Neuronal stem cell (in vitro differentiated cells): ENCODE measurements at regions not wholly inside any gene's neighbourhood (a gene's known extent, or its start where the extent isn't known, plus 50 kb on each side); places are given as distances from the start of the nearest gene placed in this dataset.

Experiments used
- DNase-seq: peaks from one replicate; pipeline ENCODE4 v3.0.0-alpha.2; 2013; ENCODE audit warnings: low spot score
- H2AFZ ChIP-seq: one replicate; pipeline ENCODE4 v1.6.1; 2013; ENCODE audit warnings: mild to moderate bottlenecking, low read length, inconsistent platforms
- H2AK5ac ChIP-seq: 2 replicates; pipeline ENCODE4 v1.6.1; 2013; ENCODE audit warnings: low read depth, mild to moderate bottlenecking, inconsistent platforms, low read length, moderate library complexity, mixed read lengths
- H2BK120ac ChIP-seq: 2 replicates; pipeline ENCODE4 v1.6.1; 2013; ENCODE audit warnings: low read depth, mild to moderate bottlenecking, inconsistent platforms, low read length, moderate library complexity, mixed read lengths
- H2BK12ac ChIP-seq: one replicate; pipeline ENCODE4 v1.6.1; 2013; ENCODE audit warnings: low read length, inconsistent platforms
- H2BK15ac ChIP-seq: 2 replicates; pipeline ENCODE4 v1.6.1; 2013; ENCODE audit warnings: mild to moderate bottlenecking, low read length, inconsistent platforms, mixed read lengths
- H2BK5ac ChIP-seq: one replicate; pipeline ENCODE4 v1.6.1; 2013; ENCODE audit warnings: inconsistent platforms, mild to moderate bottlenecking, low read length, moderate library complexity
- H3K14ac ChIP-seq: one replicate; pipeline ENCODE4 v1.6.1; 2013; ENCODE audit warnings: low read length, inconsistent platforms
- H3K18ac ChIP-seq: 2 replicates; pipeline ENCODE4 v1.6.1; 2013; ENCODE audit warnings: low read length, inconsistent platforms
- H3K23ac ChIP-seq: 2 replicates; pipeline ENCODE4 v1.6.1; 2013; ENCODE audit warnings: low read depth, mild to moderate bottlenecking, mixed read lengths, low read length, inconsistent platforms; ENCODE audit not compliant: poor library complexity
- H3K27ac ChIP-seq: replicated peaks from 3 replicates; pipeline ENCODE4 v1.5.1; 2013; ENCODE audit warnings: low read length, inconsistent platforms
- H3K27me3 ChIP-seq, 3 experiments: 2 replicates each; pipeline ENCODE4 v1.6.1; 2013; ENCODE audit warnings: low read length in 3 of 3, mild to moderate bottlenecking in 2 of 3, inconsistent platforms in 1 of 3, low read depth in 1 of 3, mixed read lengths in 1 of 3, moderate library complexity in 1 of 3; ENCODE audit not compliant: control insufficient read depth in 3 of 3, insufficient read depth in 3 of 3
- H3K36me3 ChIP-seq, 2 donors: replicated peaks in 1 of 2; 2 replicates each; pipeline ENCODE4 v1.6.1; 2013; ENCODE audit warnings: low read length in 2 of 2; ENCODE audit not compliant: control insufficient read depth in 2 of 2, insufficient read depth in 2 of 2
- H3K4ac ChIP-seq: 2 replicates; pipeline ENCODE4 v1.6.1; 2013; ENCODE audit warnings: inconsistent platforms, mild to moderate bottlenecking, low read length, moderate library complexity
- H3K4me1 ChIP-seq, 2 donors: 1 replicate in 1 of 2; 2 replicates in 1 of 2; pipeline ENCODE4 v1.6.1; 2013; ENCODE audit warnings: low read length in 2 of 2, low read depth in 1 of 2; ENCODE audit not compliant: control insufficient read depth in 2 of 2, insufficient read depth in 1 of 2
- H3K4me2 ChIP-seq: one replicate; pipeline ENCODE4 v1.6.1; 2013; ENCODE audit warnings: mild to moderate bottlenecking, low read length, inconsistent platforms; ENCODE audit not compliant: insufficient read depth, poor library complexity, severe bottlenecking
- H3K4me3 ChIP-seq, 2 donors: 2 replicates each; pipeline ENCODE4 v1.5.1; 2013; ENCODE audit warnings: low read length in 2 of 2, mild to moderate bottlenecking in 2 of 2, inconsistent platforms in 1 of 2, moderate library complexity in 1 of 2
- H3K79me1 ChIP-seq: one replicate; pipeline ENCODE4 v1.6.1; 2013; ENCODE audit warnings: low read depth, mild to moderate bottlenecking, inconsistent platforms, low read length, moderate library complexity
- H3K9ac ChIP-seq: one replicate; pipeline ENCODE4 v1.6.1; 2013; ENCODE audit warnings: mild to moderate bottlenecking, low read depth, low read length, inconsistent platforms; ENCODE audit not compliant: poor library complexity
- H3K9me3 ChIP-seq, 2 donors: replicated peaks in 1 of 2; 2 replicates each; pipeline versions ENCODE3 to v1.6.1; 2013; ENCODE audit warnings: low read length in 2 of 2, mild to moderate bottlenecking in 2 of 2, inconsistent platforms in 1 of 2, low read depth in 1 of 2, mixed read lengths in 1 of 2, moderate library complexity in 1 of 2; ENCODE audit not compliant: control insufficient read depth in 2 of 2, insufficient read depth in 1 of 2
- H4K8ac ChIP-seq: one replicate; pipeline ENCODE4 v1.6.1; 2013; ENCODE audit warnings: low read depth, mild to moderate bottlenecking, inconsistent platforms, low read length, moderate library complexity
- H4K91ac ChIP-seq: one replicate; pipeline ENCODE4 v1.6.1; 2013; ENCODE audit warnings: low read length, low read depth, mild to moderate bottlenecking, inconsistent platforms; ENCODE audit not compliant: poor library complexity
- WGBS, 2 donors: extraction: QIAGEN DNeasy Blood & Tissue Kit; methylation state at CpG; one replicate each; pipeline ENCODE4 v1.1.7; 2013; ENCODE audit warnings: missing lambda C conversion rate in 2 of 2, mixed read lengths in 1 of 2; ENCODE audit not compliant: insufficient read length in 2 of 2, insufficient replicate concordance in 1 of 2; ENCODE audit errors: extremely low coverage in 2 of 2; 5-methylcytosine and 5-hydroxymethylcytosine counted together

DNA sequence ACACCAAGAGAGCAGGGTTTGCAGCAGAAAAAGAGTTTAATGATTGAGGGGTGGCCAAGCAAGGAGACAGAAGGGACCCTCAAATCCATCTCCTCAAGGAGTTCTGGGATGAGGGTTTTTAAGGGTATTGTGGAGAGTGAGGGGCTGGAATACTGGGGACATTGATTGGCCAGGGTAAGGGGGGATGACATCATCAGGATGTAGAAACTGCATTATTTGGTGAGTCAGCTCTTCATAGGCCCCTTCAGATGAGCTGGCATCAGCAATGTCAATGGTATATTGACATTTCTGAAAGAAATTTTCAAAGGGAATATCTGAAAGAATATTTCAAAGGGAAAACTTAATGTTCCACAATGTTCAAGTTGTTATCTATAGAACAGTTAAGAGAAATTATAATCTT is 168.1 kb upstream of the SNX7 start:
- Histone ChIP-seq H3K27ac (no peak overlapping the region), H2AFZ (no peak overlapping the region), H4K91ac (no peak overlapping the region), H3K4me1 (no peaks in the 10 kb centered on the region), H2AK5ac (no peak overlapping the region), H4K8ac (no peak overlapping the region), H3K18ac (no peak overlapping the region), H3K9ac (no peak overlapping the region), H3K27me3 (no peaks in the 10 kb centered on the region), H3K23ac (no peak overlapping the region), H2BK12ac (no peak overlapping the region), H2BK120ac (no peak overlapping the region), H2BK15ac (no peak overlapping the region), H2BK5ac (no peak overlapping the region), H3K9me3 (no peaks in the 10 kb centered on the region), H3K4me2 (no peak overlapping the region), H3K4ac (no peak overlapping the region), H3K79me1 (no peaks in the 10 kb centered on the region), H3K36me3 (no peaks in the 10 kb centered on the region), H3K4me3 (no peak overlapping the region), H3K14ac (no peak overlapping the region)
- DNase-seq: no peak

GRCh38 chr1:98490099-98490498 is 171.4 kb upstream of the SNX7 start:
- WGBS, 2 donors: no CpG with 5 or more reads among the region's 1 CpG
- Histone ChIP-seq H3K4ac (no peak overlapping the region), H2AK5ac (no peak overlapping the region), H3K79me1 (no peaks in the 10 kb centered on the region), H3K4me2 (no peak overlapping the region), H3K14ac (no peak overlapping the region), H3K4me3 (no peak overlapping the region), H4K8ac (no peak overlapping the region), H3K4me1 (no peaks in the 10 kb centered on the region), H3K27me3 (no peaks in the 10 kb centered on the region), H3K18ac (no peak overlapping the region), H2AFZ (no peak overlapping the region), H3K9me3 (no peaks in the 10 kb centered on the region), H4K91ac (no peak overlapping the region), H2BK12ac (no peak overlapping the region), H3K27ac (no peak overlapping the region), H2BK120ac (no peak overlapping the region), H2BK15ac (no peak overlapping the region), H2BK5ac (no peak overlapping the region), H3K23ac (no peak overlapping the region), H3K9ac (no peak overlapping the region), H3K36me3 (no peaks in the 10 kb centered on the region)
- no peak for DNase-seq

DNA sequence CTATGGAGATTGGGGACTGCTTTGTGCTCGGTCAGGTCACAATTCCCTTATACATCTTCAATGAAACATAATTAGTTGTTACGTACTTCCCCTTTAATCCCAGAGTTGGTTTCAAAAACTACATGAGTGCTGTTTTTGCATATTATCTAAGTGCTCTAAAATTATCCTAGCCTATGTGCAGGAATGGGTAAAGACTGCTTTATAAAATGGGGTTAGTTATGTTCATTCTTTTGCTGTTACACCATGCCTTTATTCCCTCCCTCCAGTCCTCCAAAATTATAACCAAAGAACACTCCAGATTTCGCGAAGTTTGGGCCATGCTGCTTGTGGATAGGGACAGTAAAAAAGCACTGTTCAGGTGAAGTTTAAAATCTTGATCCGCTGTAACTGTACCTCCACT is 173.9 kb upstream of the SNX7 start:
- H3K9ac ChIP-seq: no peak overlapping the region
- no peaks in the 10 kb centered on the region for H3K36me3 ChIP-seq
- H3K23ac ChIP-seq: no peak overlapping the region
- H3K18ac ChIP-seq: no peak overlapping the region
- no peak overlapping the region for H3K4me2 ChIP-seq
- H2BK12ac ChIP-seq: no peak overlapping the region
- H2AK5ac ChIP-seq: no peak overlapping the region
- no peaks in the 10 kb centered on the region for H3K27me3 ChIP-seq
- DNase-seq: no peak
- no peak overlapping the region for H3K27ac ChIP-seq
- H3K9me3 ChIP-seq: no peaks in the 10 kb centered on the region
- no peaks in the 10 kb centered on the region for H3K79me1 ChIP-seq
- no peak overlapping the region for H3K4ac ChIP-seq
- H4K8ac ChIP-seq: no peak overlapping the region
- H3K4me1 ChIP-seq: no peaks in the 10 kb centered on the region
- H3K14ac ChIP-seq: no peak overlapping the region
- no peak overlapping the region for H2AFZ ChIP-seq
- H2BK15ac ChIP-seq: no peak overlapping the region
- WGBS, 2 donors: no CpG with 5 or more reads among the region's 5 CpGs
- no peak overlapping the region for H2BK120ac ChIP-seq
- H4K91ac ChIP-seq: no peak overlapping the region
- no peak overlapping the region for H2BK5ac ChIP-seq
- H3K4me3 ChIP-seq: no peak overlapping the region

- Histone ChIP-seq H2BK120ac (no peak overlapping the region), H4K91ac (no peak overlapping the region)
- DNase-seq: no peak
These were observed 178.9 kb upstream of the SNX7 start for GRCh38 chr1:98482611-98483010.

More at GRCh38 chr1:98482611-98483010, 178.9 kb upstream of the SNX7 start:
- Histone ChIP-seq H3K4me1 (no peaks in the 10 kb centered on the region), H2AK5ac (no peak overlapping the region), H3K9ac (no peak overlapping the region), H3K14ac (no peak overlapping the region), H2BK12ac (no peak overlapping the region), H3K9me3 (no peaks in the 10 kb centered on the region), H4K8ac (no peak overlapping the region), H3K23ac (no peak overlapping the region), H3K4ac (no peak overlapping the region), H3K4me3 (no peak overlapping the region), H3K4me2 (no peak overlapping the region), H2AFZ (no peak overlapping the region), H3K36me3 (no peaks in the 10 kb centered on the region), H3K27ac (no peak overlapping the region), H3K27me3 (no peaks in the 10 kb centered on the region), H2BK5ac (no peak overlapping the region), H2BK15ac (no peak overlapping the region), H3K18ac (no peak overlapping the region), H3K79me1 (no peaks in the 10 kb centered on the region)
- no CpG with 5 or more reads among the region's 3 CpGs for WGBS, 2 donors
